HepG2 (cell line): ENCODE measurements at regions not wholly inside any gene's neighbourhood (a gene's known extent, or its start where the extent isn't known, plus 50 kb on each side); places are given as distances from the start of the nearest gene placed in this dataset.

Experiments used
- ATAC-seq: fragments of 200-7000 bp; cut with Tn5 transposase; 3 replicates; pipeline ENCODE4 v1.9.1; 2020; ENCODE audit warnings: mild to moderate bottlenecking, moderate library complexity
- BruUV-seq: library from RNA; stranded (reverse); fragments of 400-500 nt; replicated peaks from 2 replicates; lab custom pipeline; 2021; lab: Mats Ljungman, UMichigan
- CTCF ChIA-PET: fragments of 300-600 bp; formaldehyde crosslinking; extraction: SDS; loops from one replicate; lab custom pipeline; 2021; ENCODE audit warnings: low total read pairs, inconsistent platforms, low intra/inter-chr PET ratio; lab: Yijun Ruan, JAX
- POLR2A ChIA-PET: fragments of 350-600 bp; sonication (Branson Sonifier 250); formaldehyde crosslinking; loops from one replicate; lab custom pipeline; 2020; ENCODE audit warnings: antibody characterized with exemption, inconsistent platforms; lab: Yijun Ruan, JAX
- DNase-seq: peaks from one replicate; pipeline ENCODE4 v3.0.0-alpha.2; 2015; ENCODE audit warnings: low spot score
- FAIRE-seq: peaks from 3 replicates; lab custom pipeline; 2011; peaks lifted over from hg19 to GRCh38; lab: Jason Lieb, UNC
- H2AFZ ChIP-seq: one replicate; pipeline ENCODE4 v1.6.1; 2011; ENCODE audit warnings: low read length, inconsistent platforms
- H3K27ac ChIP-seq: fragments of 300-600 bp; 3 replicates; pipeline ENCODE4 v1.8.0; 2011; ENCODE audit warnings: mixed run types, mild to moderate bottlenecking, mixed read lengths, low read length, inconsistent platforms; ENCODE audit not compliant: insufficient read depth; ENCODE audit errors: extremely low read length
- H3K27me3 ChIP-seq, 2 experiments: fragments of 200-600 bp in 1 of 2; 2 replicates in 1 of 2; 3 replicates in 1 of 2; pipeline versions ENCODE4 v1.6.0 to v1.8.0; 2011; ENCODE audit warnings: low read length in 2 of 2, mild to moderate bottlenecking in 2 of 2, moderate library complexity in 2 of 2, inconsistent platforms in 1 of 2; ENCODE audit not compliant: insufficient read depth in 2 of 2, control insufficient read depth in 1 of 2
- H3K36me3 ChIP-seq, 2 experiments: fragments of 200-600 bp in 1 of 2; replicated peaks in 1 of 2; 2 replicates in 1 of 2; 3 replicates in 1 of 2; pipeline versions ENCODE4 v1.5.1 to v1.8.0; 2011; ENCODE audit warnings: low read length in 2 of 2, inconsistent platforms in 1 of 2; ENCODE audit not compliant: insufficient read depth in 2 of 2, control insufficient read depth in 1 of 2
- H3K4me1 ChIP-seq: 2 replicates; pipeline ENCODE4 v1.5.1; 2012; ENCODE audit warnings: low read length, inconsistent platforms; ENCODE audit not compliant: insufficient read depth
- H3K4me2 ChIP-seq: 2 replicates; pipeline ENCODE4 v1.6.0; 2011; ENCODE audit warnings: low read depth, low read length, inconsistent platforms
- H3K4me3 ChIP-seq, 3 experiments: fragments of 200-600 bp in 1 of 3; sonication (generic), shearing (Covaris generic) in 1 of 3; replicated peaks in 1 of 3; 2 replicates each; pipeline ENCODE4 v1.5.1; 2011 to 2016; ENCODE audit warnings: low read length in 3 of 3, inconsistent platforms in 2 of 3, low read depth in 2 of 3, mild to moderate bottlenecking in 2 of 3, control low read depth in 1 of 3, mixed read lengths in 1 of 3; ENCODE audit not compliant: insufficient read depth in 1 of 3
- H3K79me2 ChIP-seq: one replicate; pipeline ENCODE4 v1.6.1; 2011; ENCODE audit warnings: low read length, inconsistent platforms; ENCODE audit not compliant: insufficient read depth
- H3K9ac ChIP-seq: 2 replicates; pipeline ENCODE4 v1.6.0; 2011; ENCODE audit warnings: mild to moderate bottlenecking, low read depth, low read length, inconsistent platforms; ENCODE audit not compliant: insufficient read depth
- H3K9me3 ChIP-seq: 2 replicates; pipeline ENCODE4 v1.5.1; 2012; ENCODE audit warnings: mild to moderate bottlenecking, low read length
- H4K20me1 ChIP-seq: 2 replicates; pipeline ENCODE4 v1.6.0; 2011; ENCODE audit warnings: inconsistent platforms, mild to moderate bottlenecking, low read length, moderate library complexity; ENCODE audit not compliant: insufficient read depth
- BRD4 ChIP-seq: sonication (generic); formaldehyde crosslinking; IDR thresholded peaks from 2 replicates; pipeline ENCODE4 v1.4.0; 2020; ENCODE audit warnings: missing genetic modification reagents
- ERF ChIP-seq: IDR thresholded peaks from 2 replicates; pipeline ENCODE4 v1.6.1; 2018; ENCODE audit warnings: missing biosample characterization, missing genetic modification reagents
- HMGA1 ChIP-seq: sonication (generic); formaldehyde crosslinking; conservative IDR thresholded peaks from 2 replicates; pipeline ENCODE4 v1.4.0; 2020; ENCODE audit warnings: missing genetic modification reagents
- NPAS2 ChIP-seq: sonication (generic); formaldehyde crosslinking; IDR thresholded peaks from 2 replicates; pipeline ENCODE4 v1.8.0; 2022; ENCODE audit warnings: mild to moderate bottlenecking, missing genetic modification reagents, borderline replicate concordance
- RBM39 ChIP-seq: fragments of 200-400 bp; formaldehyde crosslinking; IDR thresholded peaks from one replicate; pipeline ENCODE4 v1.6.1; 2018; ENCODE audit warnings: antibody characterized with exemption, mild to moderate bottlenecking, low read depth, low read length; ENCODE audit not compliant: poor library complexity, severe bottlenecking
- REXO4 ChIP-seq: sonication (generic); formaldehyde crosslinking; IDR thresholded peaks from 2 replicates; pipeline ENCODE4 v1.8.0; 2022; ENCODE audit warnings: missing genetic modification reagents, mild to moderate bottlenecking, borderline replicate concordance
- ZNF530 ChIP-seq: sonication (generic); formaldehyde crosslinking; IDR thresholded peaks from 2 replicates; pipeline ENCODE4 v1.5.0; 2020; ENCODE audit warnings: low read depth, mild to moderate bottlenecking, missing genetic modification reagents
- ZNF577 ChIP-seq: sonication (generic); formaldehyde crosslinking; IDR thresholded peaks from 2 replicates; pipeline ENCODE4 v1.4.0; 2020; ENCODE audit warnings: mild to moderate bottlenecking, low read depth, missing genetic modification reagents, borderline replicate concordance
- ZNF747 ChIP-seq: sonication (generic); formaldehyde crosslinking; IDR thresholded peaks from 2 replicates; pipeline ENCODE4 v1.8.1; 2023; ENCODE audit warnings: missing genetic modification reagents, mild to moderate bottlenecking, borderline replicate concordance
- ZNF75D ChIP-seq: sonication (generic); formaldehyde crosslinking; IDR thresholded peaks from 2 replicates; pipeline ENCODE4 v1.8.1; 2023; ENCODE audit warnings: missing genetic modification reagents, mild to moderate bottlenecking, borderline replicate concordance
- WGBS: methylation state at CpG from one replicate; pipeline ENCODE4 v1.1.6; 2017; ENCODE audit warnings: low lambda C conversion rate; 5-methylcytosine and 5-hydroxymethylcytosine counted together
- in situ Hi-C: cut with HindIII; loops from 2 replicates; pipeline ENCODE4 v1.10.0; 2017; ENCODE audit warnings: low pct_unique_long_range_greater_than_20kb; ENCODE audit not compliant: extremely low pct_ligation_motif_present
- intact Hi-C: fragments of 100-400 bp; cut with micrococcal nuclease; formaldehyde crosslinking; loops from one replicate; pipeline ENCODE4 v1.10.0; 2022; ENCODE audit not compliant: unreplicated experiment
- TF ChIP-seq, protein P1 (sequence below): sonication (generic); formaldehyde crosslinking; IDR thresholded peaks from 2 replicates; pipeline ENCODE4 v1.4.0; 2020; ENCODE audit warnings: missing genetic modification reagents, borderline replicate concordance
- TF ChIP-seq, protein P2 (sequence below): sonication (generic); formaldehyde crosslinking; IDR thresholded peaks from 2 replicates; pipeline ENCODE4 v1.5.1; 2020; ENCODE audit warnings: missing genetic modification reagents, mild to moderate bottlenecking, borderline replicate concordance
- TF ChIP-seq, protein P3 (sequence below): sonication (generic); formaldehyde crosslinking; IDR thresholded peaks from 2 replicates; pipeline ENCODE4 v1.5.0; 2020; ENCODE audit warnings: mild to moderate bottlenecking, missing genetic modification reagents
- TF ChIP-seq, protein P4 (sequence below): sonication (generic); formaldehyde crosslinking; IDR thresholded peaks from 2 replicates; pipeline ENCODE4 v1.4.0; 2020; ENCODE audit warnings: missing genetic modification reagents

DNA sequence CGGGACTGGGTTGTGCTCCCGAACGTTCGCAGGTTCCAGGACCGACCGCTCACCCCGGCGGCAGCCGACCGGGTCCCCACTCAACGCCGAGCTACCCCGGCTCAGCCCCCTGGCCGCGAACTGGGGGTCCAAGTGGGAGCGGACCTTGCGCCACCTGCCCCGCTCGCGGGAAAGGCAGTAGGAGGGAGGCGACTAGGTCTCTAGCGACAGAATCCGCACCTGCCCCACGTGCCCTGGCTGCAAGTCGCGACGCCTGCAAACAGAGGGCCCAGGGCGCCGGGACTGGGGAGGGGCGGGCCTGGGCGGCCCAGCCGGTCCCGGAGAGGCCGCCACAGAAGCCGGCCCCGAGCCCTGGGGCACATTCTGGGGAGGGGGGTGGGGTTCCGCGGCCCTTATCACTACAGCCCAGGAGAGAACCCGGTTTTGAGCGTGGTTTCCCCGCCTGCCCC lies 239.2 kb upstream of the CPNE8 start:
- Histone ChIP-seq H3K36me3 (no peaks in the 10 kb centered on the region), H3K27ac (no peak overlapping the region), H3K79me2 (no peaks in the 10 kb centered on the region), H3K4me3 (no peak overlapping the region), H4K20me1 (no peaks in the 10 kb centered on the region), H3K9me3 (peaks cover 3% of the 10 kb centered on the region; the same call in 1 of the 2 replicates), H3K4me2 (no peak overlapping the region), H2AFZ (no peak overlapping the region), H3K27me3 (no peaks in the 10 kb centered on the region), H3K4me1 (no peaks in the 10 kb centered on the region), H3K9ac (no peak overlapping the region)
- no peak for DNase-seq
- 64% methylated on average over 7 of the region's 41 CpGs for WGBS
- no TSS peak for BruUV-seq
- FAIRE-seq: no peak
- CTCF ChIA-PET: no interaction called here
- intact Hi-C loops (no loop called here), in situ Hi-C loops (no loop called here)
- POLR2A ChIA-PET: no interaction called here
- no peak for ATAC-seq
- TF ChIP-seq ZNF530 (CRISPR knock-in tag) (no peak), NPAS2 (CRISPR knock-in tag) (no peak), ZNF577 (CRISPR knock-in tag) (no peak), REXO4 (CRISPR knock-in tag) (no peak), ZNF747 (CRISPR knock-in tag) (no peak), HMGA1 (no peak), ERF (CRISPR knock-in tag) (no peak), BRD4 (CRISPR knock-in tag) (no peak), RBM39 (no peak), ZNF75D (CRISPR knock-in tag) (no peak)
- TF ChIP-seq, protein P1, sequence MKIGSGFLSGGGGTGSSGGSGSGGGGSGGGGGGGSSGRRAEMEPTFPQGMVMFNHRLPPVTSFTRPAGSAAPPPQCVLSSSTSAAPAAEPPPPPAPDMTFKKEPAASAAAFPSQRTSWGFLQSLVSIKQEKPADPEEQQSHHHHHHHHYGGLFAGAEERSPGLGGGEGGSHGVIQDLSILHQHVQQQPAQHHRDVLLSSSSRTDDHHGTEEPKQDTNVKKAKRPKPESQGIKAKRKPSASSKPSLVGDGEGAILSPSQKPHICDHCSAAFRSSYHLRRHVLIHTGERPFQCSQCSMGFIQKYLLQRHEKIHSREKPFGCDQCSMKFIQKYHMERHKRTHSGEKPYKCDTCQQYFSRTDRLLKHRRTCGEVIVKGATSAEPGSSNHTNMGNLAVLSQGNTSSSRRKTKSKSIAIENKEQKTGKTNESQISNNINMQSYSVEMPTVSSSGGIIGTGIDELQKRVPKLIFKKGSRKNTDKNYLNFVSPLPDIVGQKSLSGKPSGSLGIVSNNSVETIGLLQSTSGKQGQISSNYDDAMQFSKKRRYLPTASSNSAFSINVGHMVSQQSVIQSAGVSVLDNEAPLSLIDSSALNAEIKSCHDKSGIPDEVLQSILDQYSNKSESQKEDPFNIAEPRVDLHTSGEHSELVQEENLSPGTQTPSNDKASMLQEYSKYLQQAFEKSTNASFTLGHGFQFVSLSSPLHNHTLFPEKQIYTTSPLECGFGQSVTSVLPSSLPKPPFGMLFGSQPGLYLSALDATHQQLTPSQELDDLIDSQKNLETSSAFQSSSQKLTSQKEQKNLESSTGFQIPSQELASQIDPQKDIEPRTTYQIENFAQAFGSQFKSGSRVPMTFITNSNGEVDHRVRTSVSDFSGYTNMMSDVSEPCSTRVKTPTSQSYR (CRISPR knock-in tag): no peak
- TF ChIP-seq, protein P2, sequence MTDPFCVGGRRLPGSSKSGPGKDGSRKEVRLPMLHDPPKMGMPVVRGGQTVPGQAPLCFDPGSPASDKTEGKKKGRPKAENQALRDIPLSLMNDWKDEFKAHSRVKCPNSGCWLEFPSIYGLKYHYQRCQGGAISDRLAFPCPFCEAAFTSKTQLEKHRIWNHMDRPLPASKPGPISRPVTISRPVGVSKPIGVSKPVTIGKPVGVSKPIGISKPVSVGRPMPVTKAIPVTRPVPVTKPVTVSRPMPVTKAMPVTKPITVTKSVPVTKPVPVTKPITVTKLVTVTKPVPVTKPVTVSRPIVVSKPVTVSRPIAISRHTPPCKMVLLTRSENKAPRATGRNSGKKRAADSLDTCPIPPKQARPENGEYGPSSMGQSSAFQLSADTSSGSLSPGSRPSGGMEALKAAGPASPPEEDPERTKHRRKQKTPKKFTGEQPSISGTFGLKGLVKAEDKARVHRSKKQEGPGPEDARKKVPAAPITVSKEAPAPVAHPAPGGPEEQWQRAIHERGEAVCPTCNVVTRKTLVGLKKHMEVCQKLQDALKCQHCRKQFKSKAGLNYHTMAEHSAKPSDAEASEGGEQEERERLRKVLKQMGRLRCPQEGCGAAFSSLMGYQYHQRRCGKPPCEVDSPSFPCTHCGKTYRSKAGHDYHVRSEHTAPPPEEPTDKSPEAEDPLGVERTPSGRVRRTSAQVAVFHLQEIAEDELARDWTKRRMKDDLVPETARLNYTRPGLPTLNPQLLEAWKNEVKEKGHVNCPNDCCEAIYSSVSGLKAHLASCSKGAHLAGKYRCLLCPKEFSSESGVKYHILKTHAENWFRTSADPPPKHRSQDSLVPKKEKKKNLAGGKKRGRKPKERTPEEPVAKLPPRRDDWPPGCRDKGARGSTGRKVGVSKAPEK (CRISPR knock-in tag): no peak
- TF ChIP-seq, protein P3, sequence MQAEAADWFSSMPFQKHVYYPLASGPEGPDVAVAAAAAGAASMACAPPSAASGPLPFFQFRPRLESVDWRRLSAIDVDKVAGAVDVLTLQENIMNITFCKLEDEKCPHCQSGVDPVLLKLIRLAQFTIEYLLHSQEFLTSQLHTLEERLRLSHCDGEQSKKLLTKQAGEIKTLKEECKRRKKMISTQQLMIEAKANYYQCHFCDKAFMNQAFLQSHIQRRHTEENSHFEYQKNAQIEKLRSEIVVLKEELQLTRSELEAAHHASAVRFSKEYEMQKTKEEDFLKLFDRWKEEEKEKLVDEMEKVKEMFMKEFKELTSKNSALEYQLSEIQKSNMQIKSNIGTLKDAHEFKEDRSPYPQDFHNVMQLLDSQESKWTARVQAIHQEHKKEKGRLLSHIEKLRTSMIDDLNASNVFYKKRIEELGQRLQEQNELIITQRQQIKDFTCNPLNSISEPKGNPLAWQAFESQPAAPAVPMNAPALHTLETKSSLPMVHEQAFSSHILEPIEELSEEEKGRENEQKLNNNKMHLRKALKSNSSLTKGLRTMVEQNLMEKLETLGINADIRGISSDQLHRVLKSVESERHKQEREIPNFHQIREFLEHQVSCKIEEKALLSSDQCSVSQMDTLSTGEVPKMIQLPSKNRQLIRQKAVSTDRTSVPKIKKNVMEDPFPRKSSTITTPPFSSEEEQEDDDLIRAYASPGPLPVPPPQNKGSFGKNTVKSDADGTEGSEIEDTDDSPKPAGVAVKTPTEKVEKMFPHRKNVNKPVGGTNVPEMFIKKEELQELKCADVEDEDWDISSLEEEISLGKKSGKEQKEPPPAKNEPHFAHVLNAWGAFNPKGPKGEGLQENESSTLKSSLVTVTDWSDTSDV (CRISPR knock-in tag): no peak
- TF ChIP-seq, protein P4, sequence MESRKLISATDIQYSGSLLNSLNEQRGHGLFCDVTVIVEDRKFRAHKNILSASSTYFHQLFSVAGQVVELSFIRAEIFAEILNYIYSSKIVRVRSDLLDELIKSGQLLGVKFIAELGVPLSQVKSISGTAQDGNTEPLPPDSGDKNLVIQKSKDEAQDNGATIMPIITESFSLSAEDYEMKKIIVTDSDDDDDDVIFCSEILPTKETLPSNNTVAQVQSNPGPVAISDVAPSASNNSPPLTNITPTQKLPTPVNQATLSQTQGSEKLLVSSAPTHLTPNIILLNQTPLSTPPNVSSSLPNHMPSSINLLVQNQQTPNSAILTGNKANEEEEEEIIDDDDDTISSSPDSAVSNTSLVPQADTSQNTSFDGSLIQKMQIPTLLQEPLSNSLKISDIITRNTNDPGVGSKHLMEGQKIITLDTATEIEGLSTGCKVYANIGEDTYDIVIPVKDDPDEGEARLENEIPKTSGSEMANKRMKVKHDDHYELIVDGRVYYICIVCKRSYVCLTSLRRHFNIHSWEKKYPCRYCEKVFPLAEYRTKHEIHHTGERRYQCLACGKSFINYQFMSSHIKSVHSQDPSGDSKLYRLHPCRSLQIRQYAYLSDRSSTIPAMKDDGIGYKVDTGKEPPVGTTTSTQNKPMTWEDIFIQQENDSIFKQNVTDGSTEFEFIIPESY: no peak
